ENCODE measurements at regions not wholly inside any gene's neighbourhood (a gene's known extent, or its start where the extent isn't known, plus 50 kb on each side); places are given as distances from the start of the nearest gene placed in this dataset.
"Not testable (repeated sequence)": the region's sequence is repeated elsewhere in the genome, so short reads cannot be mapped to it uniquely, and the experiment has no call there.

- DNase-seq, result no peak
Measured at GRCh38 chr7:51590746-51591145, 274.1 kb upstream of the COBL start.

GRCh38 chr7:51589111-51589510 lies 272.5 kb upstream of the COBL start:
- peak; percentile 84 for DNase-seq

DNA sequence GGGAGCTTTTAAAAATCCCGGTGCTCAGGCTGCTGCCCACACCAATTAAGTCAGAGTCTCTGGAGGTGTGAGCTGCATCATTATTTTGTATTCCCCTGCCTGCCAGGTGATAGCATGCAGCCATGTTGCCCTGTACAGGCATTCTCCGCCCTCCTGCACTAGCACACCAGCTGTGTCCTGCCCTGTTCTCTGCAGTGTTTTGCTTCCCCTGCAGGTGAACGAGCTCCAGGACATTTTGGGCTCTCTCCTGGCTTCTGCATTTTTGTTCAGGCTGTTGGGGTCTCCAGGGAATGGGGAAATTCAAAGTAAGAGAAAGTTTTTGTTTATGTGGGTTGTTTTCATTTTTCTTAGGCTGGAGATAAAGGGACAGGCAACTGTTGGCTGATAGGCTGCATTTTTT lies 271.0 kb upstream of the COBL start:
- DNase-seq, result peak; percentile 3

DNA sequence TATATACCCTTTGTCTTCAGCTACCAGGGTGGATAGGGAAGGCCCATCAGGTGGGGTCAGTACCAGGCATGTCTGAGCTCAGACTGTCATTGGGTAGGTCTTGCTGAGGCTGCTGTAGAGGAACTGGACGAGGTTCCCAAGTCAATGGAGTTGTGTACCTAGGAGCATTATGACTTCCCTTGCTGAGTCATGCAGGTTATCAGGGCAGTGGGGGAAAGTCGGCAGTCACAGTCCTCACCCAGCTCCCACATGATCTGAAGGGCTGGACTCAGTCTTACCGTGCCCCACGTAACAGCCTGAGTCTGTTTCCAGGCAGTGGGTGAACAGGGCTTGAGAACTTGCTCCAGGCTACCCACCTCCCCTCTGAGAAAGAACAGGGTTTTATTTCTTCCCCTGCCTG lies 260.8 kb upstream of the COBL start:
- no peak for DNase-seq

- no peak for DNase-seq
Measured at GRCh38 chr7:51569581-51569980, 253.0 kb upstream of the COBL start.

GRCh38 chr7:51569176-51569575 lies 252.6 kb upstream of the COBL start:
- no peak for DNase-seq

GRCh38 chr7:51551070-51551469 lies 234.5 kb upstream of the COBL start:
- no peak for DNase-seq

GRCh38 chr7:51545131-51545530 lies 228.5 kb upstream of the COBL start:
- peak; percentile 66 for DNase-seq

- DNase-seq, result peak; percentile 98
Measured at GRCh38 chr7:51543801-51544553, 227.4 kb upstream of the COBL start.

GRCh38 chr7:51540906-51541305 lies 224.3 kb upstream of the COBL start:
- DNase-seq, result not testable (repeated sequence)

GRCh38 chr7:51539840-51540239 lies 223.2 kb upstream of the COBL start:
- DNase-seq, result no peak

DNA sequence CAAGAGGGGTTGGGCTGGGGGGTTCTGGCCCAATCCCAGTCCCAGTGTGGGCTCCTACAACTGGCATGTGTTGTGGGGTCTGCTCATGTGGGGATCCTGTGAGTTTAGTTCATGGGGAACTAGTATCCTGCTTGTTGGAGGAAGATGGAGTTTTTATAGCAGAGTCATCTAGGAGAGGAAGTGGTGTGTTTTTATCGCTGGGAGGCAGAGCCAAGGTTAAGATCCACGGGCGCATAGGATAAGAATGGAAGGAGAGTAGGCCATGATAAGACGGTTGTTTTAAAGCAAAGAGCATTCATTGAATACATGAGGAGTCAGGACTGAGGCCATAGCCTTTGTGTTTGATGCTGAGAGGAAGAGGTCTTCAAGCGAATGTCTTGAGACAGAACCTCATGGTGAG lies 211.6 kb upstream of the COBL start:
- no peak for DNase-seq

DNA sequence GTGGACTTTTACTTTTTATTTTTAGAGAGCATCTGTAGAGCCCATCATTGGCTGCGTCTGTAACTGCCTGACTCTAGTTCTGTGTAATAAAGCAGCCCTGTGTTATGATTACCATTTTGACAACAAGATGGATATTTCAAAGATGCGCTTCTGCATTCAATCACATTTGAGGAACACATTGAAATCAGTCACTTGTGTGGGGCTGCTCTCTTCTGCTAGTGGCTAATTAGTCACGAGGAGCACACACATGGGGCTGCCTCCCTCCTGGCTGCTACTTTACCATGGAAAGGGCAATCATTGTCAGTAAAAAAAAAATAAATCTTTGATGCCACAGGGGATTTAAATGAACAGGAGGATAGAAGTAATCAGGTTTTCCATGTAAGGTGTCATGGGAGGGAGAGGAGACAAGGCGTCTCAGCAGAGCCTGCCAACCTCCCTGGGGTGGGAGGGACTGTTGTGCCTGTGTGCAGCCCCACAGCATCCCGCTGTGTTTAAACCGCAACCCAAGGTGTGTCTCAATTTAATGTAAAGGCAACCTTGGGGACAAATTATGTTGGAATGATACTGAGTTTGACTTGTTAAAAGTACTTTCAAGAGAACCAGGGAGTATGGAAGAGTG lies 205.2 kb upstream of the COBL start:
- DNase-seq, result no peak

- no peak for DNase-seq
Measured at GRCh38 chr7:51521054-51521453, 204.4 kb upstream of the COBL start.

DNA sequence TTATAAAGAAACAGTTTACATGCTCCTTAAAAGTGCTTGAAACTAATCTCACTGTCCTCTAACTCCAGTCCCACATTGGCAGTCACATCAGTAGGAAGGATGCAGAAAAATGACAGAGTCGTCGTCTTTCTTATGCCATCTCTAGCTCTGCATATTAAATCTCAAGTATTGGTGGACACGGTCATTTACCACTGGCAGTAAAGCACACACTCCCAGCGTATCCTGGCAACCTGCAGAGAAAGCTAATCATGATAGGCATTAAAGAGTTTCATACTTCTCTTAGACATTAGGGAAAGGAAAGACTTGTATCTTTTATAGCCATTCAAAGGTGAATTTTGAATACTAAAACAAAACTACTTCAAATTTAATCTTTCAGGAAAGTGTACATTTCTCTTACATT lies 202.0 kb upstream of the COBL start:
- DNase-seq, result no peak

DNA sequence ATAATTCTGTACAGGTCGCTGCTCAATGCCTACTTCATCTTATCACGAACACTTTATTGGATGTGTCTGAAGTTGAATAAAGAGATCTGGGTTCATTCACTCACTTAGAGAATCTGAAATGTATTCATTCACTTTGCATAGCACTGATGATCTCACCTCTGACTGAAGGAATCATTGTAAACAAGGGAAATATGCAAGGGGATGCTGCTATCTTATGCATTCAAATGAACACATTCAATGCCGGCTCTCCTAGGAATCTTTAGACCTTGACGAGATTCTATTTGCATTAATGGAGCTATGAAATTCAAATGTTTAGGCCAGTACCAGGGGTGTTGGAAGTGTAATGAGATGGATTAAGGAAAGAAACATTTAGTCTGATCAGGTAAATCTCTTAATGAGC lies 200.6 kb upstream of the COBL start:
- DNase-seq, result no peak

GRCh38 chr7:51501620-51502019 lies 185.0 kb upstream of the COBL start:
- DNase-seq, result no peak

- no peak for DNase-seq
Measured at GRCh38 chr7:51482976-51483375, 166.4 kb upstream of the COBL start.

DNA sequence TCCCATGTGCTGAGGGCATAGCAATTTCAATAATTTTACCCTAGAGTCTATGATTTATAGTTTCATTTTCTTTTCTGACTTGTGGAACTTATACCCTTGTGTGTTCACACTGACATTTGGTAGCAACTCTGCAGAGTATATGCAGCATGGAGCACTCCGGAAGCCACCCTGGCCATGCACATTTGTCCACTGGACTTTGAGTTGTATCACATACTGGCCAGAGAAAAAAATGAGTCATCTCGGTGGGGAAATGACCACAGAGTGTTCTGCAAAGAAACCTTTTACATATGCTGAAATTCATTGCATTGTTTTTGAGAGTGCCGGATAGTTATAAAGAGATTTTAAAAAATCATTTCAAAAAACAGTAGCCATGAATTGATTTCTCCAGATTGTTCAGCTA lies 164.8 kb upstream of the COBL start:
- no peak for DNase-seq

DNA sequence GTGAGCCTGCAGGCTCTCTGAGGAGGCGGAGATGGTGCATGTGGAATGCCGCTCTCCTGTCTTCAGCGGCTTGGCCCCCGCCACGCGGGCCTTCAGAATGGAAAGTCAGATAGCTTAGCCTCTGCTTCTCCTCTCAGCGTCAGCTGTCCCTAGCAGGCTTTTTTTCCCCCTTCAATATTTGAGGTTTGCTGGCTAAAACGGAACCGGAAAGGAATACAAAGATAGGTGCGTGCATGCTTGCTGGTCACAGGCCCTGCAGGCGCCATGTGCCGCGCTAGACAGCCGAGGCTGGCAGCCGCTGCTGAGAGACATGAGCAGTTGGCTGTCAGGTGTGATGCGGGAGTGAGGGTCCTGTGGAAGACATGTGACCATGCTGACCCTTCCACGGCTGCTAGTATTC lies 161.2 kb upstream of the COBL start:
- no peak for DNase-seq

DNA sequence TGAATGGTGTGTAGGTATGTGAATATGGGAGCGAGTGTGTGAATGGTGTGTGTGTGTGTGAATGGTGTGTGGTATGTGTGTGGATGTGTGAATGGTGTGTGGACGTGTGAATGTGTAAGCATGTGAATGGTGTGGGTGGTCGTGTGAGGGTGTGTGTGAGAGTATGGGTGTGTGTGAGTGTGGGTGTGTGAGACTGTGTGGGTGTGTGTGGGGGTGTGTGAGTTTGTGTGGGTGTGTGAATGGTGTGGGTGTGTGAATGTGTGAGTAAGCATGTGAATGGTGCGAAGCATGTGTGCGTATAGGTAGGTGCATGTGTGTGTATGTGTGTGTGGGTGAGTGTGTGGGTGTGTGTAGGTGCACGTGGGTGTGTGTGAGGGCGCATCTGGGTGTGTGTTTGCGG lies 160.7 kb upstream of the COBL start:
- no peak for DNase-seq

DNA sequence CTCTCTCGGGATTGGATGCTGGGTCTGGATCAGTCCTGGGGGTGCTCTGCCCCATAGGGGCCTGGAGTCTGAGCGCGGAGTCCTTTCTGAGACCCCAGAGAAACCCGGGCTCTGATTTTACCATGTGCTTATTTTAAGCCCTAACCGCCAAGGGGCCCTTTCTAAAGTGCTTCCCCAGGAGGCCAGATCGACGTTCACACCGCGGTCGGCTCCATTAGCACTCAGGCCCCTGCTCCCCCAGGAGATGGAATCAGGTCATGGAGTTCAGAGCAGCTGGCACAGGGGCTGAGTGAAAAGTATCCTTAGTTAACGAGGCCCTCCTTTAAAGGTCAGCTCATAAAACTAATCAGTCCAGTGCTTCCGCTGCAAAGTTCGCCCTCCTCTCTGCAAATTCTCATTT lies 159.4 kb upstream of the COBL start:
- DNase-seq, result no peak

DNA sequence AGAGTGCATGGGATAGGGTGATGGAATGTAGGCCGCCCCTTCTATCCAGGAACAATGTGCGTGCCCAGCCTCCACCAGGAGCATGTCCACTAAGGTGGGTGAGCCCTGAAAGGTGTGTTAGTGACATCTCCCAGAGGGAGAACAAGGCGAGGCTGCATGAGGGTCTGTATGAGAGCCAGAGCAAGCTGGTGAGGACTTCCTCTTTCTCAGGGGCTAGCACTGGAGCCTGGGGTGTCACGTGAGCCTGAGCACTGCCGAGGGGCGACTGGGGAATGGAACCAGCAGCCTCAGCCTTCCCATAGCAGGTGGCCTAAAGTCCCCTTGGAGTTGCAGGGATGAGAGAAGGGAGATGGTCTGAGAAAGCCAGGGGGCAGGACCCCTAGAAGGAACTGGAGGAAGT lies 156.3 kb upstream of the COBL start:
- no peak for DNase-seq

DNA sequence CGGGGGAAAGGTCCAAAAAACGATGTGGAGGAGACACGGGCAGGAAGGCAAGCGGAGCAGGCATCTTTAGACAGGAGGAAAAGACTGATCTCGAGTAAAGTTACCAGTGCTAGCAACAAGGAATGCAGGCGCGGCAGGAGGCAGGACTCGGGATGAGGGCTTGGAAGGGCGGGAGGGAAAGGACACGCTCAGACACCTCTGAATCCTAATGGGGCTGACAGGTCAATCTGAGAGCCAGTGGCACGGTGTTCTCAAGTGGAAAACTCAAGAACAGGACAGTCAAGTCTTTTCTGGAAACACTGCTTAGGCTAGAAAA lies 155.3 kb upstream of the COBL start:
- DNase-seq, result no peak
